ENCODE measurements at regions not wholly inside any gene's neighbourhood (a gene's known extent, or its start where the extent isn't known, plus 50 kb on each side); places are given as distances from the start of the nearest gene placed in this dataset.

- TF ChIP-seq CTCF (tag by site-specific recombination; IDR thresholded peaks at IDR 0.05) (no peak), GLI4 (tag by site-specific recombination; IDR thresholded peaks at IDR 0.05) (no peak), ZNF2 (tag by site-specific recombination; IDR thresholded peaks at IDR 0.05) (no peak), SP3 (tag by site-specific recombination; IDR thresholded peaks at IDR 0.05) (no peak), ZBTB21 (tag by site-specific recombination; IDR thresholded peaks at IDR 0.05) (no peak), ZNF10 (tag by site-specific recombination; IDR thresholded peaks at IDR 0.05) (no peak), ZNF311 (tag by site-specific recombination; IDR thresholded peaks at IDR 0.05; ENCODE audit: borderline replicate concordance) (no peak), ZNF174 (tag by site-specific recombination; IDR thresholded peaks at IDR 0.05) (no peak), ZFP37 (tag by site-specific recombination; IDR thresholded peaks at IDR 0.05) (no peak), PRDM1 (tag by site-specific recombination; IDR thresholded peaks at IDR 0.05) (no peak), BCL11B (tag by site-specific recombination; IDR thresholded peaks at IDR 0.05; ENCODE audit: low read depth) (no peak), TCF7L2 (IDR thresholded peaks at IDR 0.05; ENCODE audit: borderline replicate concordance, low read depth, low read length) (no peak)
Observed at GRCh38 chr1:222892137-222892769, 77.4 kb downstream of the DISP1 start.
